Stomach (tissue), 4 donors: ENCODE measurements at regions not wholly inside any gene's neighbourhood (a gene's known extent, or its start where the extent isn't known, plus 50 kb on each side); places are given as distances from the start of the nearest gene placed in this dataset.

Experiments used
- CTCF ChIP-seq, 7 experiments: fragments of 450-650 bp in 4 of 7; fragments of 200-600 bp in 3 of 7; sonication (generic) in 3 of 7; IDR thresholded peaks; one replicate each; pipeline ENCODE4 v1.5.1; 2016 to 2019; ENCODE audit warnings: antibody characterized with exemption in 7 of 7, control low read depth in 2 of 7, mild to moderate bottlenecking in 1 of 7
- EP300 ChIP-seq: sonication (generic); formaldehyde crosslinking; IDR thresholded peaks from one replicate; pipeline ENCODE4 v1.6.1; 2017; ENCODE audit warnings: antibody characterized with exemption
- POLR2AphosphoS5 ChIP-seq, 3 donors: sonication (generic); formaldehyde crosslinking; IDR thresholded peaks; one replicate each; pipeline ENCODE4 v1.6.1; 2016; ENCODE audit warnings: antibody characterized with exemption in 3 of 3

DNA sequence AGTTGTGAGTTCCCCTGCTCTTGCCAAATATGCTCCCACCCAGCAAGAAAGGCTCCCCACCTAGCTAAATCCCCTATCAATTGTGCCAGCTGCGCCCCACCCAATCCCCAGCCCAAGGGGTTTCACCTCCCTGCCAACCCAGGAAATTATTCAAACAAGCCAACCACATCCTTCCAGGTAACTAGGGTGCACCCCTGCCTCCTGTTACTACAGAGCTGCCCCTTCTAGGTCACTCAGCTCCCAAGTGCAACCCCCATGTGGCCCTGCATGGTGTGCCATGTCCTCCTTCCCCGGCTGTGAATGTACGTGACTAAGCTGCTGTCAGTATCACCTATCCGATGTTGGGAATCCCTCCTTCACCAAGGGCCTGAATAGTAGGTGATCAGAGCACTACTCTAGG is 91.2 kb upstream of the LDAH start:
- no peak for TF ChIP-seq CTCF (IDR thresholded peaks at IDR 0.05)
- TF ChIP-seq EP300, result no peak
- TF ChIP-seq POLR2AphosphoS5 (IDR thresholded peaks at IDR 0.05), result no peak
